Endothelial cell of umbilical vein (primary cell): ENCODE measurements at regions not wholly inside any gene's neighbourhood (a gene's known extent, or its start where the extent isn't known, plus 50 kb on each side); places are given as distances from the start of the nearest gene placed in this dataset.

ENCODE experiments used
- BruUV-seq: library from RNA; stranded (reverse); fragments of 400-500 nt; replicated peaks from 2 replicates; lab custom pipeline; 2021; lab: Mats Ljungman, UMichigan
- CTCF ChIA-PET: fragments of 300-600, 350-600 bp; sonication (Branson Sonifier 250); formaldehyde crosslinking; loops from one replicate; lab custom pipeline; 2021; ENCODE audit warnings: antibody characterized with exemption, inconsistent platforms; lab: Charles Lee
- POLR2A ChIA-PET: fragments of 300-600, 350-600 bp; sonication (Branson Sonifier 250); formaldehyde crosslinking; loops from one replicate; lab custom pipeline; 2021; ENCODE audit warnings: antibody characterized with exemption, inconsistent platforms; lab: Charles Lee
- DNase-seq: peaks from one replicate; pipeline ENCODE4 v3.0.0-alpha.2; 2011; ENCODE audit warnings: low read depth, low spot score
- FAIRE-seq: peaks from 2 replicates; lab custom pipeline; 2011; peaks lifted over from hg19 to GRCh38; lab: Jason Lieb, UNC
- H2AFZ ChIP-seq: 2 replicates; pipeline ENCODE4 v1.6.0; 2012; ENCODE audit warnings: low read depth, low read length, control low read depth, inconsistent platforms
- H3K27ac ChIP-seq: 2 replicates; pipeline ENCODE4 v1.5.1; 2011; ENCODE audit warnings: low read depth, mild to moderate bottlenecking, control low read depth, low read length, moderate library complexity; ENCODE audit not compliant: insufficient read depth
- H3K27me3 ChIP-seq, 2 experiments: 2 replicates each; pipeline versions ENCODE4 v1.6.0 to v1.6.1; 2011; ENCODE audit warnings: low read length in 2 of 2, mixed read lengths in 1 of 2; ENCODE audit not compliant: control insufficient read depth in 2 of 2, insufficient read depth in 2 of 2
- H3K36me3 ChIP-seq, 2 experiments: 2 replicates in 1 of 2; 3 replicates in 1 of 2; pipeline ENCODE4 v1.5.1; 2011; ENCODE audit warnings: low read length in 2 of 2, mild to moderate bottlenecking in 1 of 2, moderate library complexity in 1 of 2; ENCODE audit not compliant: control insufficient read depth in 2 of 2, insufficient read depth in 2 of 2; ENCODE audit errors: extremely low read depth in 1 of 2
- H3K4me1 ChIP-seq: 3 replicates; pipeline ENCODE4 v1.5.1; 2011; ENCODE audit warnings: mild to moderate bottlenecking, low read length; ENCODE audit not compliant: control insufficient read depth, insufficient read depth; ENCODE audit errors: extremely low read depth
- H3K4me2 ChIP-seq: 2 replicates; pipeline ENCODE4 v1.6.1; 2011; ENCODE audit warnings: low read length, control low read depth, mixed read lengths; ENCODE audit not compliant: insufficient read depth
- H3K4me3 ChIP-seq, 3 experiments: fragments of 200-600 bp in 1 of 3; sonication (generic), shearing (Covaris generic) in 1 of 3; replicated peaks in 1 of 3; 2 replicates each; pipeline ENCODE4 v1.5.1; 2011 to 2016; ENCODE audit warnings: control low read depth in 3 of 3, low read length in 3 of 3, mild to moderate bottlenecking in 2 of 3, inconsistent platforms in 1 of 3, low read depth in 1 of 3, moderate library complexity in 1 of 3; ENCODE audit not compliant: insufficient read depth in 1 of 3
- H3K79me2 ChIP-seq: 2 replicates; pipeline ENCODE4 v1.6.0; 2012; ENCODE audit warnings: low read length, inconsistent platforms; ENCODE audit not compliant: control insufficient read depth, insufficient read depth
- H3K9ac ChIP-seq: replicated peaks from 2 replicates; pipeline ENCODE3; 2011; ENCODE audit warnings: low read length, control low read depth; ENCODE audit not compliant: insufficient read depth; ENCODE audit errors: extremely low read depth
- H3K9me1 ChIP-seq: replicated peaks from 3 replicates; pipeline ENCODE4 v1.6.0; 2011; ENCODE audit warnings: mild to moderate bottlenecking, low read length; ENCODE audit not compliant: control insufficient read depth, insufficient read depth; ENCODE audit errors: extremely low read depth
- H3K9me3 ChIP-seq: replicated peaks from 2 replicates; pipeline ENCODE4 v1.5.1; 2012; ENCODE audit warnings: low read length, inconsistent platforms; ENCODE audit not compliant: control insufficient read depth, insufficient read depth
- H4K20me1 ChIP-seq: replicated peaks from 2 replicates; pipeline ENCODE3; 2011; ENCODE audit warnings: mild to moderate bottlenecking, low read length; ENCODE audit not compliant: control insufficient read depth, insufficient read depth; ENCODE audit errors: extremely low read depth
- CTCF ChIP-seq, 2 donors: IDR thresholded peaks; 1 replicate in 1 of 2; 2 replicates in 1 of 2; pipeline ENCODE4 v1.5.1; 2011; ENCODE audit warnings: low read length in 2 of 2, mild to moderate bottlenecking in 2 of 2, moderate library complexity in 2 of 2, control low read depth in 1 of 2, inconsistent platforms in 1 of 2, low read depth in 1 of 2; ENCODE audit not compliant: insufficient read depth in 1 of 2; ENCODE audit errors: extremely low read depth in 1 of 2
- EZH2 ChIP-seq: IDR thresholded peaks from 2 replicates; pipeline ENCODE4 v1.6.1; 2012; ENCODE audit warnings: borderline replicate concordance, low read depth, mild to moderate bottlenecking, moderate library complexity, low read length, inconsistent platforms; ENCODE audit not compliant: severe bottlenecking
- FOS ChIP-seq: IDR thresholded peaks from 2 replicates; pipeline ENCODE4 v1.6.1; 2011; ENCODE audit warnings: mild to moderate bottlenecking, low read length, moderate library complexity, borderline replicate concordance; ENCODE audit not compliant: insufficient read depth
- GATA2 ChIP-seq: IDR thresholded peaks from 2 replicates; pipeline ENCODE4 v1.7.0; 2011; ENCODE audit warnings: low read depth, mild to moderate bottlenecking, moderate library complexity, mixed read lengths, low read length; ENCODE audit not compliant: insufficient read length, insufficient read depth
- JUN ChIP-seq: IDR thresholded peaks from 2 replicates; pipeline ENCODE4 v1.6.1; 2011; ENCODE audit warnings: borderline replicate concordance, low read depth; ENCODE audit not compliant: insufficient read length, insufficient read depth
- MAX ChIP-seq: IDR thresholded peaks from 2 replicates; pipeline ENCODE4 v1.6.1; 2011; ENCODE audit not compliant: insufficient read depth, insufficient read length
- MYC ChIP-seq: IDR thresholded peaks from one replicate; pipeline ENCODE4 v1.6.1; 2011; ENCODE audit warnings: mild to moderate bottlenecking, low read depth, low read length
- POLR2A ChIP-seq: IDR thresholded peaks from 2 replicates; pipeline ENCODE4 v1.6.1; 2012; ENCODE audit warnings: low read depth, mild to moderate bottlenecking, control low read depth, low read length
- POLR2AphosphoS5 ChIP-seq: IDR thresholded peaks from 2 replicates; pipeline ENCODE4 v1.6.1; 2012; ENCODE audit warnings: low read depth, mild to moderate bottlenecking, control low read depth, low read length, moderate library complexity; ENCODE audit not compliant: insufficient read depth
- dilution Hi-C: fragments of 300-500 bp; cut with MboI; formaldehyde crosslinking; loops from one replicate; pipeline ENCODE4 v1.15.0; 2019; ENCODE audit warnings: low sequenced_read_pairs; ENCODE audit not compliant: extremely low pct_ligation_motif_present
- intact Hi-C: fragments of 100-400 bp; cut with micrococcal nuclease; formaldehyde crosslinking; loops from one replicate; pipeline ENCODE4 v1.10.0; 2022

GRCh38 chr1:57485643-57486042 is 61.8 kb upstream of the DAB1 start:
- H3K36me3 ChIP-seq = no peaks in the 10 kb centered on the region
- H3K4me2 ChIP-seq = no peak overlapping the region
- no peak for TF ChIP-seq POLR2A
- TF ChIP-seq MAX = no peak
- no peak for TF ChIP-seq POLR2AphosphoS5
- H3K4me3 ChIP-seq = no peak overlapping the region
- no peak overlapping the region for H3K9ac ChIP-seq
- no peaks in the 10 kb centered on the region for H3K27me3 ChIP-seq
- H3K4me1 ChIP-seq = no peaks in the 10 kb centered on the region
- DNase-seq (peak; percentile 19), FAIRE-seq (no peak)
- no peak overlapping the region for H3K27ac ChIP-seq
- ChIA-PET CTCF (no interaction called here), POLR2A (no interaction called here)
- no TSS peak for BruUV-seq
- H2AFZ ChIP-seq = no peak overlapping the region
- H4K20me1 ChIP-seq = no peaks in the 10 kb centered on the region
- intact Hi-C loops (no loop called here), dilution Hi-C loops (no loop called here)
- H3K9me3 ChIP-seq = no peaks in the 10 kb centered on the region
- H3K9me1 ChIP-seq = no peaks in the 10 kb centered on the region
- no peaks in the 10 kb centered on the region for H3K79me2 ChIP-seq

- intact Hi-C loops = no loop called here
- CTCF ChIA-PET = no interaction called here
- no TSS peak for BruUV-seq
Measured at GRCh38 chr1:57483954-57484353, 60.1 kb upstream of the DAB1 start.

More at GRCh38 chr1:57483954-57484353, 60.1 kb upstream of the DAB1 start:
- TF ChIP-seq MYC (no peak), POLR2AphosphoS5 (no peak), CTCF (IDR thresholded peaks at IDR 0.05; ENCODE audit: extremely low read depth in 1 of 2, insufficient read depth in 1 of 2, low read depth in 1 of 2, low read length in 2 of 2) (no peak), EZH2 (no peak), JUN (no peak), FOS (no peak), POLR2A (no peak), GATA2 (no peak), MAX (no peak)
- no peaks in the 10 kb centered on the region for H4K20me1 ChIP-seq
- POLR2A ChIA-PET = no interaction called here
- H3K4me1 ChIP-seq = no peaks in the 10 kb centered on the region
- no peaks in the 10 kb centered on the region for H3K27me3 ChIP-seq
- H3K4me3 ChIP-seq = no peak overlapping the region
- DNase-seq (no peak), FAIRE-seq (no peak)
- no peak overlapping the region for H3K9ac ChIP-seq
- H3K27ac ChIP-seq = no peak overlapping the region
- no peaks in the 10 kb centered on the region for H3K36me3 ChIP-seq
- H3K4me2 ChIP-seq = no peak overlapping the region
- H3K9me1 ChIP-seq = no peaks in the 10 kb centered on the region
- no peaks in the 10 kb centered on the region for H3K79me2 ChIP-seq
- H3K9me3 ChIP-seq = no peaks in the 10 kb centered on the region
- H2AFZ ChIP-seq = no peak overlapping the region
- dilution Hi-C loops = no loop called here
